HepG2 (cell line): ENCODE measurements at regions not wholly inside any gene's neighbourhood (a gene's known extent, or its start where the extent isn't known, plus 50 kb on each side); places are given as distances from the start of the nearest gene placed in this dataset.
A peak's percentile ranks its signal among the peaks of the same experiment; 100 is the strongest.

Source experiments
- ATAC-seq: fragments of 200-7000 bp; cut with Tn5 transposase; 3 replicates; pipeline ENCODE4 v1.9.1; 2020; ENCODE audit warnings: mild to moderate bottlenecking, moderate library complexity
- BruUV-seq: library from RNA; stranded (reverse); fragments of 400-500 nt; replicated peaks from 2 replicates; lab custom pipeline; 2021; lab: Mats Ljungman, UMichigan
- CTCF ChIA-PET: fragments of 300-600 bp; formaldehyde crosslinking; extraction: SDS; loops from one replicate; lab custom pipeline; 2021; ENCODE audit warnings: low total read pairs, inconsistent platforms, low intra/inter-chr PET ratio; lab: Yijun Ruan, JAX
- POLR2A ChIA-PET: fragments of 350-600 bp; sonication (Branson Sonifier 250); formaldehyde crosslinking; loops from one replicate; lab custom pipeline; 2020; ENCODE audit warnings: antibody characterized with exemption, inconsistent platforms; lab: Yijun Ruan, JAX
- DNase-seq: peaks from one replicate; pipeline ENCODE4 v3.0.0-alpha.2; 2015; ENCODE audit warnings: low spot score
- FAIRE-seq: peaks from 3 replicates; lab custom pipeline; 2011; peaks lifted over from hg19 to GRCh38; lab: Jason Lieb, UNC
- H2AFZ ChIP-seq: one replicate; pipeline ENCODE4 v1.6.1; 2011; ENCODE audit warnings: low read length, inconsistent platforms
- H3K27ac ChIP-seq: fragments of 300-600 bp; 3 replicates; pipeline ENCODE4 v1.8.0; 2011; ENCODE audit warnings: mixed run types, mild to moderate bottlenecking, mixed read lengths, low read length, inconsistent platforms; ENCODE audit not compliant: insufficient read depth; ENCODE audit errors: extremely low read length
- H3K27me3 ChIP-seq, 2 experiments: fragments of 200-600 bp in 1 of 2; 2 replicates in 1 of 2; 3 replicates in 1 of 2; pipeline versions ENCODE4 v1.6.0 to v1.8.0; 2011; ENCODE audit warnings: low read length in 2 of 2, mild to moderate bottlenecking in 2 of 2, moderate library complexity in 2 of 2, inconsistent platforms in 1 of 2; ENCODE audit not compliant: insufficient read depth in 2 of 2, control insufficient read depth in 1 of 2
- H3K36me3 ChIP-seq, 2 experiments: fragments of 200-600 bp in 1 of 2; replicated peaks in 1 of 2; 2 replicates in 1 of 2; 3 replicates in 1 of 2; pipeline versions ENCODE4 v1.5.1 to v1.8.0; 2011; ENCODE audit warnings: low read length in 2 of 2, inconsistent platforms in 1 of 2; ENCODE audit not compliant: insufficient read depth in 2 of 2, control insufficient read depth in 1 of 2
- H3K4me1 ChIP-seq: 2 replicates; pipeline ENCODE4 v1.5.1; 2012; ENCODE audit warnings: low read length, inconsistent platforms; ENCODE audit not compliant: insufficient read depth
- H3K4me2 ChIP-seq: 2 replicates; pipeline ENCODE4 v1.6.0; 2011; ENCODE audit warnings: low read depth, low read length, inconsistent platforms
- H3K4me3 ChIP-seq, 3 experiments: fragments of 200-600 bp in 1 of 3; sonication (generic), shearing (Covaris generic) in 1 of 3; replicated peaks in 1 of 3; 2 replicates each; pipeline ENCODE4 v1.5.1; 2011 to 2016; ENCODE audit warnings: low read length in 3 of 3, inconsistent platforms in 2 of 3, low read depth in 2 of 3, mild to moderate bottlenecking in 2 of 3, control low read depth in 1 of 3, mixed read lengths in 1 of 3; ENCODE audit not compliant: insufficient read depth in 1 of 3
- H3K79me2 ChIP-seq: one replicate; pipeline ENCODE4 v1.6.1; 2011; ENCODE audit warnings: low read length, inconsistent platforms; ENCODE audit not compliant: insufficient read depth
- H3K9ac ChIP-seq: 2 replicates; pipeline ENCODE4 v1.6.0; 2011; ENCODE audit warnings: mild to moderate bottlenecking, low read depth, low read length, inconsistent platforms; ENCODE audit not compliant: insufficient read depth
- H3K9me3 ChIP-seq: 2 replicates; pipeline ENCODE4 v1.5.1; 2012; ENCODE audit warnings: mild to moderate bottlenecking, low read length
- H4K20me1 ChIP-seq: 2 replicates; pipeline ENCODE4 v1.6.0; 2011; ENCODE audit warnings: inconsistent platforms, mild to moderate bottlenecking, low read length, moderate library complexity; ENCODE audit not compliant: insufficient read depth
- BRD4 ChIP-seq: sonication (generic); formaldehyde crosslinking; IDR thresholded peaks from 2 replicates; pipeline ENCODE4 v1.4.0; 2020; ENCODE audit warnings: missing genetic modification reagents
- HDAC1 ChIP-seq: sonication (generic); formaldehyde crosslinking; IDR thresholded peaks from 2 replicates; pipeline ENCODE4 v1.5.1; 2020; ENCODE audit warnings: mild to moderate bottlenecking, missing genetic modification reagents
- JARID2 ChIP-seq: sonication (generic); formaldehyde crosslinking; IDR thresholded peaks from 2 replicates; pipeline ENCODE4 v1.8.1; 2023; ENCODE audit warnings: missing genetic modification reagents, inconsistent platforms; ENCODE audit not compliant: insufficient replicate concordance
- KLF6 ChIP-seq: IDR thresholded peaks from 2 replicates; pipeline ENCODE4 v1.8.0; 2016; ENCODE audit warnings: missing biosample characterization, missing genetic modification reagents
- MAF1 ChIP-seq: sonication (generic); formaldehyde crosslinking; IDR thresholded peaks from 2 replicates; pipeline ENCODE4 v1.5.0; 2020; ENCODE audit warnings: missing genetic modification reagents, borderline replicate concordance
- MEF2D ChIP-seq: sonication (generic); formaldehyde crosslinking; IDR thresholded peaks from 2 replicates; pipeline ENCODE4 v1.5.1; 2020; ENCODE audit warnings: mild to moderate bottlenecking, missing genetic modification reagents
- SIX1 ChIP-seq: sonication (generic); formaldehyde crosslinking; IDR thresholded peaks from 2 replicates; pipeline ENCODE4 v1.4.0; 2020; ENCODE audit warnings: missing genetic modification reagents, borderline replicate concordance
- SMARCE1 ChIP-seq: fragments of 450-650 bp; IDR thresholded peaks from 2 replicates; pipeline ENCODE4 v1.6.1; 2017; ENCODE audit warnings: borderline replicate concordance
- STAG1 ChIP-seq: sonication (generic); formaldehyde crosslinking; IDR thresholded peaks from 2 replicates; pipeline ENCODE4 v1.4.0; 2020; ENCODE audit warnings: missing genetic modification reagents
- TCF12 ChIP-seq, 2 experiments: fragments of 450-650 bp in 1 of 2; sonication (generic) in 1 of 2; formaldehyde crosslinking in 1 of 2; IDR thresholded peaks; 2 replicates each; pipeline versions ENCODE4 v1.6.1 to v1.8.0; 2017 to 2022; ENCODE audit warnings: antibody characterized with exemption in 1 of 2, mild to moderate bottlenecking in 1 of 2, missing genetic modification reagents in 1 of 2, moderate library complexity in 1 of 2
- ZC3H4 ChIP-seq: sonication (generic); formaldehyde crosslinking; IDR thresholded peaks from 2 replicates; pipeline ENCODE4 v1.4.0; 2020; ENCODE audit warnings: missing genetic modification reagents, borderline replicate concordance
- ZFAT ChIP-seq: sonication (generic); formaldehyde crosslinking; conservative IDR thresholded peaks from 2 replicates; pipeline ENCODE4 v1.8.1; 2023; ENCODE audit warnings: missing genetic modification reagents, inconsistent platforms
- ZNF441 ChIP-seq: sonication (generic); formaldehyde crosslinking; IDR thresholded peaks from 2 replicates; pipeline ENCODE4 v1.7.0; 2021; ENCODE audit warnings: missing genetic modification reagents, borderline replicate concordance
- ZNF598 ChIP-seq: sonication (generic); formaldehyde crosslinking; IDR thresholded peaks from 2 replicates; pipeline ENCODE4 v1.5.1; 2020; ENCODE audit warnings: mild to moderate bottlenecking, missing genetic modification reagents, borderline replicate concordance
- WGBS: methylation state at CpG from one replicate; pipeline ENCODE4 v1.1.6; 2017; ENCODE audit warnings: low lambda C conversion rate; 5-methylcytosine and 5-hydroxymethylcytosine counted together
- in situ Hi-C: cut with HindIII; loops from 2 replicates; pipeline ENCODE4 v1.10.0; 2017; ENCODE audit warnings: low pct_unique_long_range_greater_than_20kb; ENCODE audit not compliant: extremely low pct_ligation_motif_present
- intact Hi-C: fragments of 100-400 bp; cut with micrococcal nuclease; formaldehyde crosslinking; loops from one replicate; pipeline ENCODE4 v1.10.0; 2022; ENCODE audit not compliant: unreplicated experiment
- TF ChIP-seq, protein P1 (sequence below): IDR thresholded peaks from 2 replicates; pipeline ENCODE4 v1.6.1; 2012; ENCODE audit warnings: low read depth, low read length, improper control_type of control experiment
- TF ChIP-seq, protein P2 (sequence below): sonication (generic); formaldehyde crosslinking; IDR thresholded peaks from 2 replicates; pipeline ENCODE4 v1.5.0; 2020; ENCODE audit warnings: mild to moderate bottlenecking, missing genetic modification reagents, moderate library complexity

DNA sequence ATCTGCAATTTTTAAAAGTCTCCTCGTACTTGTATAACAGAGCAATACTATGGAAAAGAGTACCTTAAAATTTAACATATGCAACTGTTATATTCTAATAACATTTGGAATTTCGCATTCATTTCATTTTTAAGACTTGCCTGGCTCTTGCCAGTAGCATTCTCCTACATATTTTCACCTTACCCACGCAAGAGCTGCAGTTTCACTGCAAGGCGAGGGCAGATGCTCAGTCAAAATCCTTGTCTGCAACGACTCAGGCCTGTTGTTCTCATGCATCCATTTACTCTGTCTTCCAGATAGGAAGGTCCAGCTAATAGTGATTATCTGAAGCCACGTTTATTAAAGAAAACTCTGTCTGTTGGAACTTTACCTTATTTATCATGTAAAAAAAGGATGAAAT lies 227.0 kb upstream of the RFC3 start:
- TF ChIP-seq KLF6 (CRISPR knock-in tag) (no peak), SMARCE1 (no peak), JARID2 (CRISPR knock-in tag) (no peak), MAF1 (no peak), BRD4 (CRISPR knock-in tag) (no peak), ZNF441 (CRISPR knock-in tag) (no peak), MEF2D (CRISPR knock-in tag) (no peak)
- TF ChIP-seq, protein P1, sequence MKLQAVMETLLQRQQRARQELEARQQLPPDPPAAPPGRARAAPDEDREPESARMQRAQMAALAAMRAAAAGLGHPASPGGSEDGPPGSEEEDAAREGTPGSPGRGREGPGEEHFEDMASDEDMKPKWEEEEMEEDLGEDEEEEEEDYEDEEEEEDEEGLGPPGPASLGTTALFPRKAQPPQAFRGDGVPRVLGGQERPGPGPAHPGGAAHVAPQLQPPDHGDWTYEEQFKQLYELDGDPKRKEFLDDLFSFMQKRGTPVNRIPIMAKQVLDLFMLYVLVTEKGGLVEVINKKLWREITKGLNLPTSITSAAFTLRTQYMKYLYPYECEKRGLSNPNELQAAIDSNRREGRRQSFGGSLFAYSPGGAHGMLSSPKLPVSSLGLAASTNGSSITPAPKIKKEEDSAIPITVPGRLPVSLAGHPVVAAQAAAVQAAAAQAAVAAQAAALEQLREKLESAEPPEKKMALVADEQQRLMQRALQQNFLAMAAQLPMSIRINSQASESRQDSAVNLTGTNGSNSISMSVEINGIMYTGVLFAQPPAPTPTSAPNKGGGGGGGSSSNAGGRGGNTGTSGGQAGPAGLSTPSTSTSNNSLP = no peak
- FAIRE-seq (no peak), DNase-seq (no peak), ATAC-seq (no peak)
- no peak overlapping the region for H3K27ac ChIP-seq
- CTCF ChIA-PET = no interaction called here
- intact Hi-C loops (no loop called here), in situ Hi-C loops (no loop called here)
- 94% methylated on average over 6 of the region's 6 CpGs for WGBS
- H3K4me2 ChIP-seq = no peak overlapping the region
- no peaks in the 10 kb centered on the region for H4K20me1 ChIP-seq
- H3K9me3 ChIP-seq = no peaks in the 10 kb centered on the region
- H3K79me2 ChIP-seq = no peaks in the 10 kb centered on the region
- BruUV-seq = no TSS peak
- H3K36me3 ChIP-seq = no peaks in the 10 kb centered on the region
- H3K4me3 ChIP-seq = no peak overlapping the region
- no peaks in the 10 kb centered on the region for H3K27me3 ChIP-seq
- H2AFZ ChIP-seq = no peak overlapping the region
- no peak overlapping the region for H3K9ac ChIP-seq
- POLR2A ChIA-PET = no interaction called here
- H3K4me1 ChIP-seq = peaks cover 4% of the 10 kb centered on the region; the same call in 1 of the 2 replicates

GRCh38 chr13:33606692-33607091 lies 211.3 kb upstream of the RFC3 start:
- Histone ChIP-seq H3K79me2 (no peaks in the 10 kb centered on the region), H4K20me1 (no peaks in the 10 kb centered on the region), H3K4me1 (peaks cover 28% of the 10 kb centered on the region), H3K9ac (no peak overlapping the region), H3K36me3 (peaks cover 0 to 4% of the 10 kb centered on the region in 2 experiments; a peak in 1 of 5 replicates), H2AFZ (no peak overlapping the region), H3K27me3 (no peaks in the 10 kb centered on the region), H3K4me2 (no peak overlapping the region), H3K27ac (no peak overlapping the region), H3K9me3 (no peaks in the 10 kb centered on the region), H3K4me3 (no peak overlapping the region)
- no peak for FAIRE-seq
- no TSS peak for BruUV-seq
- TF ChIP-seq HDAC1 (no peak), ZNF598 (CRISPR knock-in tag) (no peak), STAG1 (CRISPR knock-in tag) (peak; percentile 33; the same call in 1 of the 2 replicates), ZFAT (CRISPR knock-in tag) (no peak), TCF12 (IDR thresholded peaks at IDR 0.05) (no peak), TCF12 (CRISPR knock-in tag; IDR thresholded peaks at IDR 0.05) (no peak), ZC3H4 (CRISPR knock-in tag) (no peak), SIX1 (CRISPR knock-in tag) (no peak)
- TF ChIP-seq, protein P2, sequence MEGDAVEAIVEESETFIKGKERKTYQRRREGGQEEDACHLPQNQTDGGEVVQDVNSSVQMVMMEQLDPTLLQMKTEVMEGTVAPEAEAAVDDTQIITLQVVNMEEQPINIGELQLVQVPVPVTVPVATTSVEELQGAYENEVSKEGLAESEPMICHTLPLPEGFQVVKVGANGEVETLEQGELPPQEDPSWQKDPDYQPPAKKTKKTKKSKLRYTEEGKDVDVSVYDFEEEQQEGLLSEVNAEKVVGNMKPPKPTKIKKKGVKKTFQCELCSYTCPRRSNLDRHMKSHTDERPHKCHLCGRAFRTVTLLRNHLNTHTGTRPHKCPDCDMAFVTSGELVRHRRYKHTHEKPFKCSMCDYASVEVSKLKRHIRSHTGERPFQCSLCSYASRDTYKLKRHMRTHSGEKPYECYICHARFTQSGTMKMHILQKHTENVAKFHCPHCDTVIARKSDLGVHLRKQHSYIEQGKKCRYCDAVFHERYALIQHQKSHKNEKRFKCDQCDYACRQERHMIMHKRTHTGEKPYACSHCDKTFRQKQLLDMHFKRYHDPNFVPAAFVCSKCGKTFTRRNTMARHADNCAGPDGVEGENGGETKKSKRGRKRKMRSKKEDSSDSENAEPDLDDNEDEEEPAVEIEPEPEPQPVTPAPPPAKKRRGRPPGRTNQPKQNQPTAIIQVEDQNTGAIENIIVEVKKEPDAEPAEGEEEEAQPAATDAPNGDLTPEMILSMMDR (CRISPR knock-in tag) = peak; percentile 22; the same call in 1 of the 2 replicates
- ChIA-PET POLR2A (interaction anchor here (2.0 to 2.4 kb wide), 2 partner anchors 35 to 73 kb away, joined by 5 to 8 read pairs; no protein-coding TSS in a partner anchor), CTCF (no interaction called here)
- intact Hi-C loops = loop anchor here (1.0 kb wide), 1 partner anchor 118 kb away; no protein-coding TSS in a partner anchor
- in situ Hi-C loops = no loop called here
- no peak for DNase-seq
- 89% methylated on average over 7 of the region's 7 CpGs for WGBS
- ATAC-seq = no peak
